ENCODE measurements at regions not wholly inside any gene's neighbourhood (a gene's known extent, or its start where the extent isn't known, plus 50 kb on each side); places are given as distances from the start of the nearest gene placed in this dataset.

DNA sequence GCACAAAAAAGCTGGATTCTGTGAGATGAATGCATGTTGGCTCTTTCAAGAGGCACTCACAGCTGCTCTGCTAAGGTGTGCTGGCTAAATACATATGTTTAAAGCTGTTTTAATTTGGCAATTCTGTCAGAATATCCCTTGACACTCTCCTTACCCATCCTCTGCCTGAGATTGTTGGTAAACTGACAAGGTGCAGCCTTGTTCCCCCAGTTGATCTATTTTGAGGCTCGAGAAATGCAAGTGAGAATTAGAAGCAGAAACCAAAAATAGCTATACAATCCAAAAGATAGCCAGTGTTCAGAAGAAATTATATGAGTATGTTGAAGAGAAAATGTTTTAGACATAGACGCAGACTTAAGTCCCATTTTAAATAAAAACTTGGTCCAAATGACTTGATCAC lies 971.7 kb upstream of the GYPC start (continued):
- TF ChIP-seq, protein P1, sequence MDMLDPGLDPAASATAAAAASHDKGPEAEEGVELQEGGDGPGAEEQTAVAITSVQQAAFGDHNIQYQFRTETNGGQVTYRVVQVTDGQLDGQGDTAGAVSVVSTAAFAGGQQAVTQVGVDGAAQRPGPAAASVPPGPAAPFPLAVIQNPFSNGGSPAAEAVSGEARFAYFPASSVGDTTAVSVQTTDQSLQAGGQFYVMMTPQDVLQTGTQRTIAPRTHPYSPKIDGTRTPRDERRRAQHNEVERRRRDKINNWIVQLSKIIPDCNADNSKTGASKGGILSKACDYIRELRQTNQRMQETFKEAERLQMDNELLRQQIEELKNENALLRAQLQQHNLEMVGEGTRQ (IDR thresholded peaks at IDR 0.05; ENCODE audit: low read depth, low read length), result no peak
- TF ChIP-seq, protein P1 (CRISPR knock-in tag; IDR thresholded peaks at IDR 0.05; ENCODE audit: borderline replicate concordance), result no peak
- TF ChIP-seq ZNF484 (CRISPR knock-in tag; IDR thresholded peaks at IDR 0.05; ENCODE audit: borderline replicate concordance, low read depth) (no peak), ZSCAN21 (CRISPR knock-in tag; IDR thresholded peaks at IDR 0.05; ENCODE audit: borderline replicate concordance) (no peak), REPIN1 (CRISPR knock-in tag; IDR thresholded peaks at IDR 0.05; ENCODE audit: borderline replicate concordance, low read depth) (no peak), ZNF644 (CRISPR knock-in tag; IDR thresholded peaks at IDR 0.05; ENCODE audit: low read depth) (no peak), CENPT (CRISPR knock-in tag; IDR thresholded peaks at IDR 0.05; ENCODE audit: low read depth) (no peak), ZNF160 (CRISPR knock-in tag; IDR thresholded peaks at IDR 0.05) (no peak)
- TF ChIP-seq, protein P2, sequence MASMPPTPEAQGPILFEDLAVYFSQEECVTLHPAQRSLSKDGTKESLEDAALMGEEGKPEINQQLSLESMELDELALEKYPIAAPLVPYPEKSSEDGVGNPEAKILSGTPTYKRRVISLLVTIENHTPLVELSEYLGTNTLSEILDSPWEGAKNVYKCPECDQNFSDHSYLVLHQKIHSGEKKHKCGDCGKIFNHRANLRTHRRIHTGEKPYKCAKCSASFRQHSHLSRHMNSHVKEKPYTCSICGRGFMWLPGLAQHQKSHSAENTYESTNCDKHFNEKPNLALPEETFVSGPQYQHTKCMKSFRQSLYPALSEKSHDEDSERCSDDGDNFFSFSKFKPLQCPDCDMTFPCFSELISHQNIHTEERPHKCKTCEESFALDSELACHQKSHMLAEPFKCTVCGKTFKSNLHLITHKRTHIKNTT (CRISPR knock-in tag; IDR thresholded peaks at IDR 0.05), result no peak

DNA sequence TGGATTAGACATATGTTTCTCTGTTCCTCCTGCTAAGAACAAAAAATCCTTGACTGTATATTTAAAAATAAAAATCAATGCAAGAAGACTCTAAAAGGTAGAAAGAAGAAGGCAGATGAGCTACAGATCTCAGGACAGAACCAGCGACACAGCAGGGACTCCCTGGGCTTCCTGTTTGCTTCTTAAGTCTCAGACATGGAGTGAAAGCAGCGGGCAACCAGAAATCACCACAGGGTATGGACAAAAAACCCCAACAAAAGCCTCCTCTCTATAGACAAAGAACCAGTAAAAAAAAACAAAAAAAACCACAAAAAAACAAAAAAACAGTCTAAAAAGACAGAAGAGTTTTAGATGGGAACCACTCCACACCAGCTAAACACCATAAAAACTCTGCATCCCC lies 971.0 kb upstream of the GYPC start:
- DNase-seq (ENCODE audit: low spot score) (no peak), FAIRE-seq (no peak), ATAC-seq (no peak)
- in situ Hi-C loops (cut with HindIII; ENCODE audit: extremely low pct_ligation_motif_present, low pct_unique_long_range_greater_than_20kb) (no loop called here), intact Hi-C loops (cut with micrococcal nuclease; ENCODE audit: unreplicated experiment) (no loop called here)
- no peak overlapping the region for H2AFZ ChIP-seq (ENCODE audit: low read length)
- no peak overlapping the region for H3K4me3 ChIP-seq (replicated peaks in 1 of 3; ENCODE audit: insufficient read depth in 1 of 3, low read depth in 2 of 3, low read length in 3 of 3)
- H4K20me1 ChIP-seq (ENCODE audit: insufficient read depth, low read length), result no peaks in the 10 kb centered on the region
- H3K36me3 ChIP-seq (replicated peaks in 1 of 2; ENCODE audit: control insufficient read depth in 1 of 2, insufficient read depth in 2 of 2, low read length in 2 of 2), result no peaks in the 10 kb centered on the region
- no peaks in the 10 kb centered on the region for H3K27me3 ChIP-seq (ENCODE audit: control insufficient read depth in 1 of 2, insufficient read depth in 2 of 2, low read length in 2 of 2)
- H3K4me1 ChIP-seq (ENCODE audit: insufficient read depth, low read length), result no peaks in the 10 kb centered on the region
- no peak overlapping the region for H3K9ac ChIP-seq (ENCODE audit: insufficient read depth, low read depth, low read length)
- BruUV-seq (replicated peaks), result no TSS peak
- no peak overlapping the region for H3K4me2 ChIP-seq (ENCODE audit: low read depth, low read length)
- no peak overlapping the region for H3K27ac ChIP-seq (ENCODE audit: extremely low read length, insufficient read depth, low read length)
- 1% methylated on average over 2 of the region's 2 CpGs for WGBS (ENCODE audit: low lambda C conversion rate)
- H3K9me3 ChIP-seq (ENCODE audit: low read length), result peaks cover 23% of the 10 kb centered on the region
- ChIA-PET CTCF (ENCODE audit: low intra/inter-chr PET ratio, low total read pairs) (no interaction called here), POLR2A (no interaction called here)
- H3K79me2 ChIP-seq (ENCODE audit: insufficient read depth, low read length), result no peaks in the 10 kb centered on the region
- no peak for TF ChIP-seq ARNT (IDR thresholded peaks at IDR 0.05)
- no peak for TF ChIP-seq CHD4 (IDR thresholded peaks at IDR 0.05; ENCODE audit: borderline replicate concordance, low read length)
- TF ChIP-seq, protein P3, sequence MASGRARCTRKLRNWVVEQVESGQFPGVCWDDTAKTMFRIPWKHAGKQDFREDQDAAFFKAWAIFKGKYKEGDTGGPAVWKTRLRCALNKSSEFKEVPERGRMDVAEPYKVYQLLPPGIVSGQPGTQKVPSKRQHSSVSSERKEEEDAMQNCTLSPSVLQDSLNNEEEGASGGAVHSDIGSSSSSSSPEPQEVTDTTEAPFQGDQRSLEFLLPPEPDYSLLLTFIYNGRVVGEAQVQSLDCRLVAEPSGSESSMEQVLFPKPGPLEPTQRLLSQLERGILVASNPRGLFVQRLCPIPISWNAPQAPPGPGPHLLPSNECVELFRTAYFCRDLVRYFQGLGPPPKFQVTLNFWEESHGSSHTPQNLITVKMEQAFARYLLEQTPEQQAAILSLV (CRISPR knock-in tag; IDR thresholded peaks at IDR 0.05; ENCODE audit: borderline replicate concordance), result no peak
- TF ChIP-seq SAP130 (CRISPR knock-in tag; IDR thresholded peaks at IDR 0.05; ENCODE audit: low read depth), result no peak
- TF ChIP-seq, protein P4, sequence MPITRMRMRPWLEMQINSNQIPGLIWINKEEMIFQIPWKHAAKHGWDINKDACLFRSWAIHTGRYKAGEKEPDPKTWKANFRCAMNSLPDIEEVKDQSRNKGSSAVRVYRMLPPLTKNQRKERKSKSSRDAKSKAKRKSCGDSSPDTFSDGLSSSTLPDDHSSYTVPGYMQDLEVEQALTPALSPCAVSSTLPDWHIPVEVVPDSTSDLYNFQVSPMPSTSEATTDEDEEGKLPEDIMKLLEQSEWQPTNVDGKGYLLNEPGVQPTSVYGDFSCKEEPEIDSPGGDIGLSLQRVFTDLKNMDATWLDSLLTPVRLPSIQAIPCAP (CRISPR knock-in tag; IDR thresholded peaks at IDR 0.05; ENCODE audit: low read depth), result no peak
- no peak for TF ChIP-seq STAG1 (CRISPR knock-in tag; IDR thresholded peaks at IDR 0.05)
- no peak for TF ChIP-seq IKZF1 (IDR thresholded peaks at IDR 0.05)
- TF ChIP-seq RBM39 (IDR thresholded peaks at IDR 0.05; ENCODE audit: low read depth, low read length, poor library complexity, severe bottlenecking), result no peak
- no peak for TF ChIP-seq ZNF75D (CRISPR knock-in tag; IDR thresholded peaks at IDR 0.05; ENCODE audit: borderline replicate concordance)
- no peak for TF ChIP-seq ELF3 (CRISPR knock-in tag; IDR thresholded peaks at IDR 0.05)
- TF ChIP-seq ZNF264 (CRISPR knock-in tag; IDR thresholded peaks at IDR 0.05), result no peak
- TF ChIP-seq ZNF891 (CRISPR knock-in tag; IDR thresholded peaks at IDR 0.05), result no peak

Data from HepG2 (cell line).